Hepatocyte (in vitro differentiated cells): ENCODE measurements at regions not wholly inside any gene's neighbourhood (a gene's known extent, or its start where the extent isn't known, plus 50 kb on each side); places are given as distances from the start of the nearest gene placed in this dataset.

ENCODE experiments used
- DNase-seq: peaks from one replicate; pipeline ENCODE4 v3.0.0-alpha.2; 2016; ENCODE audit warnings: low spot score
- H2AFZ ChIP-seq: fragments of 200-600 bp; sonication (generic); 2 replicates; pipeline ENCODE4 v1.6.0; 2016; ENCODE audit warnings: antibody characterized with exemption, mild to moderate bottlenecking
- H3K27ac ChIP-seq: fragments of 200-600 bp; sonication (generic); 2 replicates; pipeline ENCODE4 v1.5.1; 2016; ENCODE audit warnings: mild to moderate bottlenecking
- H3K27me3 ChIP-seq: fragments of 200-600 bp; sonication (generic); 2 replicates; pipeline ENCODE4 v1.6.1; 2016
- H3K36me3 ChIP-seq: fragments of 200-600 bp; sonication (generic); replicated peaks from 2 replicates; pipeline ENCODE4 v1.5.1; 2016; ENCODE audit warnings: low read depth; ENCODE audit not compliant: insufficient read depth
- H3K4me1 ChIP-seq: fragments of 200-600 bp; sonication (generic); 2 replicates; pipeline ENCODE4 v1.5.1; 2016; ENCODE audit warnings: mild to moderate bottlenecking, moderate library complexity; ENCODE audit not compliant: insufficient read depth
- H3K4me2 ChIP-seq: fragments of 200-600 bp; sonication (generic); 2 replicates; pipeline ENCODE4 v1.6.0; 2016
- H3K4me3 ChIP-seq: fragments of 200-600 bp; sonication (generic); 2 replicates; pipeline ENCODE4 v1.5.1; 2016; ENCODE audit warnings: mild to moderate bottlenecking
- H3K79me2 ChIP-seq: fragments of 200-600 bp; sonication (generic); 2 replicates; pipeline ENCODE4 v1.6.0; 2017; ENCODE audit warnings: mild to moderate bottlenecking
- H3K9me2 ChIP-seq: fragments of 200-600 bp; sonication (generic); replicated peaks from 2 replicates; pipeline ENCODE4 v1.6.0; 2017; ENCODE audit warnings: mild to moderate bottlenecking; ENCODE audit not compliant: insufficient read depth
- H3K9me3 ChIP-seq: fragments of 200-600 bp; sonication (generic); 2 replicates; pipeline ENCODE4 v1.5.1; 2016; ENCODE audit warnings: low read depth, mild to moderate bottlenecking
- H4K20me1 ChIP-seq: fragments of 200-600 bp; sonication (generic); 2 replicates; pipeline ENCODE4 v1.6.0; 2016; ENCODE audit warnings: mild to moderate bottlenecking; ENCODE audit not compliant: insufficient read depth, poor library complexity, severe bottlenecking
- EZH2 ChIP-seq: fragments of 200-600 bp; sonication (generic); IDR thresholded peaks from 2 replicates; pipeline ENCODE4 v1.6.1; 2016; ENCODE audit warnings: antibody characterized with exemption, mild to moderate bottlenecking, borderline replicate concordance
- EZH2phosphoT487 ChIP-seq: fragments of 200-600 bp; sonication (generic); IDR thresholded peaks from one replicate; pipeline ENCODE4 v1.6.1; 2018; ENCODE audit warnings: antibody characterized with exemption, mild to moderate bottlenecking, low read depth, moderate library complexity; ENCODE audit not compliant: unreplicated experiment, severe bottlenecking
- WGBS: methylation state at CpG from one replicate; pipeline ENCODE4 v1.1.6; 2016; ENCODE audit warnings: low lambda C conversion rate; ENCODE audit errors: missing lambda C conversion rate; 5-methylcytosine and 5-hydroxymethylcytosine counted together
- TF ChIP-seq, protein P1 (sequence below): fragments of 200-600 bp; sonication (generic); IDR thresholded peaks from 2 replicates; pipeline ENCODE4 v1.5.1; 2016; ENCODE audit warnings: antibody characterized with exemption, mild to moderate bottlenecking; ENCODE audit not compliant: poor library complexity

DNA sequence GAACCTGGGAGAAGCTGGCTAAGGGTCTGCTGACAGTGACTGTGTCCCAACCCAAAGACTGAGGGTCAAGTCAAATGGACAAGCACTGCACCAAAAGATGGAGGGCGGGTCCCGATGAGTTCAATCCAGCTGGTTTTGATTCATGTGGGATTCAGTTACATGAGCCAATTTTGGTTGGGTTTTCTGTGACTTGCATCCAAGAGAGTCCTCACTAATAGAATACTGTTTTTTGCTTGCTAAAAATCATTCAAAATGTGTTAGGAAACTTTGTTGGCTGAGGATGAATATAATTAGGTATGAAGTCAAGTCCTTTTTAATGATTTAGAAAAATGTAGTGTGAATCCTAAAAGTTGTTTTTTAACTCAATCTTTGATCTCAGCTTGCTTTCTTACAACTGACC lies 323.8 kb upstream of the NOX3 start:
- DNase-seq = no peak
- Histone ChIP-seq H3K4me1 (peaks cover 3% of the 10 kb centered on the region), H3K27me3 (no peaks in the 10 kb centered on the region), H3K4me3 (no peak overlapping the region), H2AFZ (no peak overlapping the region), H3K9me3 (no peaks in the 10 kb centered on the region), H3K4me2 (no peak overlapping the region), H3K79me2 (no peaks in the 10 kb centered on the region), H3K9me2 (no peaks in the 10 kb centered on the region), H3K36me3 (no peaks in the 10 kb centered on the region), H4K20me1 (no peaks in the 10 kb centered on the region), H3K27ac (no peak overlapping the region)
- TF ChIP-seq EZH2phosphoT487 (no peak), EZH2 (no peak)
- TF ChIP-seq, protein P1, sequence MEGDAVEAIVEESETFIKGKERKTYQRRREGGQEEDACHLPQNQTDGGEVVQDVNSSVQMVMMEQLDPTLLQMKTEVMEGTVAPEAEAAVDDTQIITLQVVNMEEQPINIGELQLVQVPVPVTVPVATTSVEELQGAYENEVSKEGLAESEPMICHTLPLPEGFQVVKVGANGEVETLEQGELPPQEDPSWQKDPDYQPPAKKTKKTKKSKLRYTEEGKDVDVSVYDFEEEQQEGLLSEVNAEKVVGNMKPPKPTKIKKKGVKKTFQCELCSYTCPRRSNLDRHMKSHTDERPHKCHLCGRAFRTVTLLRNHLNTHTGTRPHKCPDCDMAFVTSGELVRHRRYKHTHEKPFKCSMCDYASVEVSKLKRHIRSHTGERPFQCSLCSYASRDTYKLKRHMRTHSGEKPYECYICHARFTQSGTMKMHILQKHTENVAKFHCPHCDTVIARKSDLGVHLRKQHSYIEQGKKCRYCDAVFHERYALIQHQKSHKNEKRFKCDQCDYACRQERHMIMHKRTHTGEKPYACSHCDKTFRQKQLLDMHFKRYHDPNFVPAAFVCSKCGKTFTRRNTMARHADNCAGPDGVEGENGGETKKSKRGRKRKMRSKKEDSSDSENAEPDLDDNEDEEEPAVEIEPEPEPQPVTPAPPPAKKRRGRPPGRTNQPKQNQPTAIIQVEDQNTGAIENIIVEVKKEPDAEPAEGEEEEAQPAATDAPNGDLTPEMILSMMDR = no peak
- WGBS = 97% methylated on average over 2 of the region's 2 CpGs

DNA sequence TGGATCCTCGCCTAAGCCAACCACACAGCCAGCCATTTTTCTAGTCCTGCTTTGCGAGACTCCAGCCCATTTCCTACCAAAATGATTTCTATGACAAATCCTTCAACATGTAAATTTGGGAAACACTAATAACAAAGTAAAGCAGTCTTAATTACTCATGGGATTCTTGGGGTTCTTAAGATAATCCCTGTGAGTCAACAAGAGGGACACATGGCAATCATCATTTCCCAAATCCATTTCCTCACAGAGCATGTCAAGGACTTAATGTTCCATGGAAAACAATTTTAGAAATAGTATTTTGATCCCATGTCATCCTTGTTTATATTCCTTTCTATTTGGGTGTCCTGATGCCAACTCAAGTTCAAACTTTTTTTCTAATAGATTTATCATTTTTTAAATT lies 322.7 kb upstream of the NOX3 start:
- 98% methylated on average over 2 of the region's 2 CpGs for WGBS
- peaks cover 3% of the 10 kb centered on the region for H3K4me1 ChIP-seq
- H3K9me2 ChIP-seq = no peaks in the 10 kb centered on the region
- no peak for DNase-seq
- H4K20me1 ChIP-seq = no peaks in the 10 kb centered on the region
- H3K9me3 ChIP-seq = no peaks in the 10 kb centered on the region
- no peaks in the 10 kb centered on the region for H3K79me2 ChIP-seq
- no peaks in the 10 kb centered on the region for H3K27me3 ChIP-seq
- H3K27ac ChIP-seq = no peak overlapping the region
- H3K36me3 ChIP-seq = no peaks in the 10 kb centered on the region
- H3K4me3 ChIP-seq = no peak overlapping the region
- H2AFZ ChIP-seq = no peak overlapping the region
- TF ChIP-seq EZH2phosphoT487 = no peak
- H3K4me2 ChIP-seq = no peak overlapping the region

DNA sequence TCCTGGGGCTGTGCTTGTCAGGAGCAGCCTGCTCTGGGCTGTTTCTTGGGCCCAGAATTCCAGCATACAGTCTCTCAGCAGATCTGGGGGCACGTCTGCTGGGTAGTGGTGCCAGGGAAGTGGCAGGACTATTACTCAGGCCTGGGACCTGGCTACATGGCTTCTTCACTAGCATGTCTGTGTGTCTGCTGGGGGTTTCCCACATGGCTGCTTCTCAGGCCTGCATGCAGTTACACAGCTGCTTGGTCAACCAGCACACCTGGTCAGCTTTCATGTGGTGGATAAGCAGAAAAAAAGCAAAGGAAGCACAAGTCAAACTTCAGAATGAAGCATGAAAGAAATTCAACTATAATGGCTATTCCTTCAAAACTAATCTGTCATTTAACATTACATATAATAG lies 316.2 kb upstream of the NOX3 start:
- Histone ChIP-seq H3K9me3 (no peaks in the 10 kb centered on the region), H4K20me1 (no peaks in the 10 kb centered on the region), H3K27ac (no peak overlapping the region), H2AFZ (no peak overlapping the region), H3K79me2 (no peaks in the 10 kb centered on the region), H3K36me3 (no peaks in the 10 kb centered on the region), H3K27me3 (no peaks in the 10 kb centered on the region), H3K4me1 (no peaks in the 10 kb centered on the region), H3K9me2 (no peaks in the 10 kb centered on the region), H3K4me3 (no peak overlapping the region), H3K4me2 (no peak overlapping the region)
- WGBS = 94% methylated on average over 1 of the region's 1 CpG
- no peak for DNase-seq
- TF ChIP-seq EZH2phosphoT487 (no peak), EZH2 (no peak)
- TF ChIP-seq, protein P1 = no peak

DNA sequence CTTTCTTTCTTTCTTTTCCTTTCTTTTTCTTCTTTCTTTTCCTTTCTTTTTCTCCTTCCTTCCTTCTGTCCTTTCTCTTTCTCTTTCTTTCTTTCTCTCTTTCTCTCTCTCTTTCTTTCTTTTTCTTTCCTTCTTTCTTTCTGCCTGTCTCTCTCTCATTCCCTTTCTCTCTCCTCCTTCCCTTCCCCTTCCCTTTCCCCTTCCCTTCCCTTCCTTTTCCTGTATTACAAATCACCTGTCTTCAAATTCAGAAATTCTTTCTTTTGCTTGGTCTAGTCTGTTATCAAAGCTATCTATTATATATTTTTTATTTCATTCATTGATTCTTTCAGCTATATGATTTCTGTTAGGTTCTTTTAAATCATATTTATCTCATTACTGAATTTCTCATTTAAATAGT lies 315.2 kb upstream of the NOX3 start:
- Histone ChIP-seq H2AFZ (no peak overlapping the region), H3K27ac (no peak overlapping the region), H3K9me3 (no peaks in the 10 kb centered on the region), H3K4me2 (no peak overlapping the region), H4K20me1 (no peaks in the 10 kb centered on the region), H3K79me2 (no peaks in the 10 kb centered on the region), H3K36me3 (no peaks in the 10 kb centered on the region), H3K4me3 (no peak overlapping the region), H3K27me3 (no peaks in the 10 kb centered on the region), H3K9me2 (no peaks in the 10 kb centered on the region), H3K4me1 (no peaks in the 10 kb centered on the region)
- TF ChIP-seq, protein P1 = no peak
- no peak for TF ChIP-seq EZH2phosphoT487
- no peak for TF ChIP-seq EZH2
- no peak for DNase-seq
